B cell (primary cell): ENCODE measurements at regions not wholly inside any gene's neighbourhood (a gene's known extent, or its start where the extent isn't known, plus 50 kb on each side); places are given as distances from the start of the nearest gene placed in this dataset.
A peak's percentile ranks its signal among the peaks of the same experiment; 100 is the strongest.

ENCODE experiments used
- ATAC-seq: fragments of 200-7000 bp; cut with Tn5 transposase; one replicate; pipeline ENCODE4 v1.10.0; 2021; ENCODE audit warnings: low read depth, mild to moderate bottlenecking, moderate number of reproducible peaks, moderate library complexity
- CTCF ChIA-PET: fragments of 350-600 bp; sonication (Branson Sonifier 250); formaldehyde crosslinking; loops from one replicate; lab custom pipeline; 2021; ENCODE audit warnings: antibody characterized with exemption, inconsistent platforms; lab: Charles Lee
- POLR2A ChIA-PET: fragments of 350-600 bp; sonication (Branson Sonifier 250); formaldehyde crosslinking; loops from one replicate; lab custom pipeline; 2021; ENCODE audit warnings: antibody characterized with exemption; lab: Charles Lee
- DNase-seq: peaks from one replicate; pipeline ENCODE4 v3.0.0; 2013
- H2AFZ ChIP-seq: 2 replicates; pipeline ENCODE4 v1.6.1; 2012; ENCODE audit warnings: mild to moderate bottlenecking, low read depth, low read length; ENCODE audit not compliant: insufficient read depth, poor library complexity, severe bottlenecking
- H3K27ac ChIP-seq, 2 donors: 1 replicate in 1 of 2; 2 replicates in 1 of 2; pipeline ENCODE4 v1.5.1; 2012 to 2013; ENCODE audit warnings: low read length in 2 of 2, mild to moderate bottlenecking in 2 of 2, moderate library complexity in 1 of 2
- H3K27me3 ChIP-seq, 4 experiments: fragments of 200-600 bp in 1 of 4; sonication (generic) in 1 of 4; replicated peaks in 1 of 4; 1 replicate in 2 of 4; 2 replicates in 2 of 4; pipeline versions ENCODE4 v1.6.1 to v1.7.0; 2013 to 2016; ENCODE audit warnings: low read length in 3 of 4, mild to moderate bottlenecking in 2 of 4, mixed read lengths in 1 of 4, moderate library complexity in 1 of 4; ENCODE audit not compliant: insufficient read depth in 4 of 4, control insufficient read depth in 3 of 4; ENCODE audit errors: control extremely low read depth in 1 of 4
- H3K36me3 ChIP-seq, 2 experiments: replicated peaks in 1 of 2; 1 replicate in 1 of 2; 2 replicates in 1 of 2; pipeline versions ENCODE4 v1.6.1 to v1.7.1; 2013; ENCODE audit warnings: low read length in 1 of 2; ENCODE audit not compliant: insufficient read depth in 2 of 2, control insufficient read depth in 1 of 2; ENCODE audit errors: control extremely low read depth in 1 of 2, extremely low read depth in 1 of 2
- H3K4me1 ChIP-seq, 2 donors: fragments of 200-600 bp in 1 of 2; sonication (generic) in 1 of 2; 1 replicate in 1 of 2; 2 replicates in 1 of 2; pipeline versions ENCODE4 v1.5.1 to v1.6.1; 2013 to 2017; ENCODE audit warnings: low read length in 2 of 2; ENCODE audit not compliant: control insufficient read depth in 2 of 2, insufficient read depth in 2 of 2
- H3K4me2 ChIP-seq: replicated peaks from 2 replicates; pipeline ENCODE3; 2012; ENCODE audit warnings: mild to moderate bottlenecking, low read depth, low read length; ENCODE audit not compliant: poor library complexity, severe bottlenecking
- H3K4me3 ChIP-seq, 5 experiments: fragments of 200-600 bp in 1 of 5; sonication (generic) in 1 of 5; 1 replicate in 3 of 5; 2 replicates in 2 of 5; pipeline versions ENCODE4 v1.5.1 to v1.7.0; 2011 to 2016; ENCODE audit warnings: low read length in 4 of 5, mild to moderate bottlenecking in 4 of 5, low read depth in 2 of 5, control low read depth in 1 of 5, moderate library complexity in 1 of 5; ENCODE audit not compliant: insufficient read depth in 1 of 5; ENCODE audit errors: control extremely low read depth in 1 of 5, extremely low read depth in 1 of 5
- H3K79me2 ChIP-seq: fragments of 200-600 bp; sonication (generic); one replicate; pipeline ENCODE4 v1.6.0; 2016; ENCODE audit warnings: low read length; ENCODE audit not compliant: control insufficient read depth, insufficient read depth
- H3K9ac ChIP-seq: fragments of 200-600 bp; sonication (generic); 2 replicates; pipeline ENCODE4 v1.6.1; 2017; ENCODE audit warnings: mild to moderate bottlenecking, low read length, moderate library complexity
- H3K9me3 ChIP-seq, 3 donors: one replicate each; pipeline versions ENCODE4 v1.6.1 to v1.7.1; 2013; ENCODE audit warnings: low read length in 2 of 3; ENCODE audit not compliant: control insufficient read depth in 2 of 3, insufficient read depth in 1 of 3; ENCODE audit errors: control extremely low read depth in 1 of 3
- H4K20me1 ChIP-seq: 2 replicates; pipeline ENCODE4 v1.6.0; 2012; ENCODE audit warnings: mild to moderate bottlenecking, low read length; ENCODE audit not compliant: insufficient read depth, control insufficient read depth, poor library complexity, severe bottlenecking
- H3K27ac Mint-ChIP-seq: one replicate; pipeline ENCODE4 v1.8.0; 2021; ENCODE audit warnings: mixed read lengths
- H3K27me3 Mint-ChIP-seq: one replicate; pipeline ENCODE4 v1.8.0; 2021; ENCODE audit warnings: mixed read lengths
- H3K4me1 Mint-ChIP-seq: one replicate; pipeline ENCODE4 v1.8.0; 2021; ENCODE audit warnings: mixed read lengths
- H3K4me3 Mint-ChIP-seq: one replicate; pipeline ENCODE4 v1.8.0; 2021; ENCODE audit warnings: mixed read lengths
- H3K9me3 Mint-ChIP-seq: one replicate; pipeline ENCODE4 v1.8.0; 2022; ENCODE audit warnings: mixed read lengths; ENCODE audit not compliant: insufficient read depth
- EZH2 ChIP-seq: IDR thresholded peaks from 2 replicates; pipeline ENCODE4 v1.6.1; 2012; ENCODE audit warnings: borderline replicate concordance, low read depth, mild to moderate bottlenecking, moderate library complexity, low read length; ENCODE audit not compliant: insufficient read depth, poor library complexity, severe bottlenecking
- WGBS: methylation state at CpG from one replicate; pipeline ENCODE4 v1.1.5; 2013; ENCODE audit warnings: missing lambda C conversion rate; ENCODE audit not compliant: insufficient coverage; 5-methylcytosine and 5-hydroxymethylcytosine counted together
- intact Hi-C: fragments of 100-400 bp; cut with micrococcal nuclease; formaldehyde crosslinking; loops from one replicate; pipeline ENCODE4 v1.10.0; 2022
- TF ChIP-seq, protein P1 (sequence below): fragments of 200-600 bp; IDR thresholded peaks from one replicate; pipeline ENCODE4 v1.8.0; 2022; ENCODE audit warnings: antibody characterized with exemption, mild to moderate bottlenecking

DNA sequence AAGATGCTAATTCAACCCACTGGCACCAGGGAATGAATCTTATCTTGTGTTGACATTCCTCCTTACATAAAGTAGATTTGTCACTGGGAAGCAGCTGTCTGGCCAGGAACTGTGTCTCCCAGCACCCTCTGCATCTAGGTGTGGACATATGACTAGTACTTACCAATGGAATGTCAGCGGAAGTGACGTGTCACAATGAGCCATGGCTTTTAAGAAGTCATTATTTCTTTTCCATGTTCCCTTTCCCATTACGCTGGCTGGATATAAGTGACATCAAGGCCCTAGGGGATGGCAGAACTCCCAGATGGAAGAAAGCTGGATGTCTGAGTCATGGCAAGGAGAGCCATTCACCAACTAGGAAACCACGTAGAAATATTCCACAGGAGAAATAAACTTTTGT is 84.7 kb upstream of the MAST4 start:
- no CpG with 5 or more reads among the region's 4 CpGs for WGBS
- H3K4me1 Mint-ChIP-seq = peaks cover 44% of the 10 kb centered on the region
- intact Hi-C loops = loop anchor here (5.0 to 10.0 kb wide), 3 partner anchors 39 to 787 kb away; partner anchors contain the start of genes NLN, SGTB and SREK1
- peaks cover 0 to 4% (median 0%) of the 10 kb centered on the region in 3 donors for H3K9me3 ChIP-seq
- ATAC-seq (no peak), DNase-seq (no peak)
- no peak overlapping the region for H2AFZ ChIP-seq
- no peaks in the 10 kb centered on the region for H4K20me1 ChIP-seq
- peaks cover 5% of the 10 kb centered on the region for H3K9me3 Mint-ChIP-seq
- no peak overlapping the region for H3K4me2 ChIP-seq
- ChIA-PET POLR2A (no interaction called here), CTCF (no interaction called here)
- H3K9ac ChIP-seq = no peak overlapping the region
- no peaks in the 10 kb centered on the region for H3K27me3 Mint-ChIP-seq
- no peaks in the 10 kb centered on the region for H3K36me3 ChIP-seq
- H3K4me1 ChIP-seq = peaks cover 44% of the 10 kb centered on the region in 2 donors
- no peak overlapping the region for H3K27ac ChIP-seq
- no peak overlapping the region for H3K27ac Mint-ChIP-seq
- H3K4me3 Mint-ChIP-seq = no peak overlapping the region
- no peak overlapping the region for H3K4me3 ChIP-seq
- no peaks in the 10 kb centered on the region for H3K79me2 ChIP-seq
- H3K27me3 ChIP-seq = no peaks in the 10 kb centered on the region
- no peak for TF ChIP-seq EZH2
- TF ChIP-seq, protein P1, sequence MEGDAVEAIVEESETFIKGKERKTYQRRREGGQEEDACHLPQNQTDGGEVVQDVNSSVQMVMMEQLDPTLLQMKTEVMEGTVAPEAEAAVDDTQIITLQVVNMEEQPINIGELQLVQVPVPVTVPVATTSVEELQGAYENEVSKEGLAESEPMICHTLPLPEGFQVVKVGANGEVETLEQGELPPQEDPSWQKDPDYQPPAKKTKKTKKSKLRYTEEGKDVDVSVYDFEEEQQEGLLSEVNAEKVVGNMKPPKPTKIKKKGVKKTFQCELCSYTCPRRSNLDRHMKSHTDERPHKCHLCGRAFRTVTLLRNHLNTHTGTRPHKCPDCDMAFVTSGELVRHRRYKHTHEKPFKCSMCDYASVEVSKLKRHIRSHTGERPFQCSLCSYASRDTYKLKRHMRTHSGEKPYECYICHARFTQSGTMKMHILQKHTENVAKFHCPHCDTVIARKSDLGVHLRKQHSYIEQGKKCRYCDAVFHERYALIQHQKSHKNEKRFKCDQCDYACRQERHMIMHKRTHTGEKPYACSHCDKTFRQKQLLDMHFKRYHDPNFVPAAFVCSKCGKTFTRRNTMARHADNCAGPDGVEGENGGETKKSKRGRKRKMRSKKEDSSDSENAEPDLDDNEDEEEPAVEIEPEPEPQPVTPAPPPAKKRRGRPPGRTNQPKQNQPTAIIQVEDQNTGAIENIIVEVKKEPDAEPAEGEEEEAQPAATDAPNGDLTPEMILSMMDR = no peak

DNA sequence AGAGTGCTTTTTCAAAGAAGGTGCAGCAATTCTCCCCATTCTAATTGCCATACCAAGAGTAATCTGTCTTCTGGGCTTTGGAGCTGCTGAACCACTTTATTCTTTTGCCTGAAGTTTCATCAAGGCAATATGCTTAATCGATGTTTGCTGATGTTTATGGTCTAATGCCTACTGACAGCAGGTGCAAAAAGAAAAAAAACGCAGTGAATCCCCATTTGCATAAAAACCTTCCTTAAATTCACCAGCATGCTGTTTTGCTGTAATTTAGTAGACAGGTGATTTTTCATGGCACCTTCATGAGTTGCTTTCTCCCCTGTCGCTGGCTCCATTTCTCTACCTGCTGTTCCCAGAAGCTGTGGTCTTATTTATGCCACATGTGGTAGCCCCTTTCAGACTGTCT is 83.1 kb upstream of the MAST4 start:
- peak; percentile 75 for DNase-seq
- TF ChIP-seq EZH2 = no peak
- TF ChIP-seq, protein P1 = no peak
- H3K4me3 ChIP-seq = peak overlapping the region in 1 of 5 experiments; percentile 40
- no peaks in the 10 kb centered on the region for H3K27me3 Mint-ChIP-seq
- H3K9me3 Mint-ChIP-seq = peaks cover 5% of the 10 kb centered on the region
- peak; percentile 62 for ATAC-seq
- H3K4me3 Mint-ChIP-seq = peak overlapping the region; percentile 77
- peaks cover 56% of the 10 kb centered on the region for H3K4me1 Mint-ChIP-seq
- CTCF ChIA-PET = interaction anchor here (1.4 kb wide), 1 partner anchor 85 kb away, joined by 4 read pairs; no protein-coding TSS in a partner anchor
- peak overlapping the region; percentile 50 for H2AFZ ChIP-seq
- intact Hi-C loops = loop anchor here (5.0 to 10.0 kb wide), 3 partner anchors 41 to 788 kb away; partner anchors contain the start of genes NLN, SGTB and SREK1
- H3K79me2 ChIP-seq = no peaks in the 10 kb centered on the region
- H3K4me2 ChIP-seq = peak overlapping the region; percentile 62
- peak overlapping the region; percentile 66 to 83 for H3K27ac ChIP-seq
- 17% methylated on average over 1 of the region's 3 CpGs for WGBS
- POLR2A ChIA-PET = no interaction called here
- H4K20me1 ChIP-seq = no peaks in the 10 kb centered on the region
- H3K9me3 ChIP-seq = peaks cover 0 to 4% (median 0%) of the 10 kb centered on the region in 3 donors
- no peaks in the 10 kb centered on the region for H3K36me3 ChIP-seq
- H3K4me1 ChIP-seq = peaks cover 51 to 53% of the 10 kb centered on the region in 2 donors
- peak overlapping the region; percentile 92 for H3K27ac Mint-ChIP-seq
- H3K9ac ChIP-seq = peak overlapping the region; percentile 41
- H3K27me3 ChIP-seq = no peaks in the 10 kb centered on the region
